ENCODE measurements at regions not wholly inside any gene's neighbourhood (a gene's known extent, or its start where the extent isn't known, plus 50 kb on each side); places are given as distances from the start of the nearest gene placed in this dataset.

- H3K27me3 ChIP-seq (ENCODE audit: insufficient read depth, poor library complexity, severe bottlenecking), result no peaks in the 10 kb centered on the region
- DNase-seq (ENCODE audit: low read depth in 1 of 2, low spot score in 1 of 2), result no peak
- H3K4me3 ChIP-seq (replicated peaks; ENCODE audit: insufficient read depth, low read length), result no peak overlapping the region
- H3K27ac ChIP-seq (replicated peaks), result no peak overlapping the region
- TF ChIP-seq POLR2AphosphoS5 (IDR thresholded peaks at IDR 0.05; ENCODE audit: low read depth) (no peak), GABPA (IDR thresholded peaks at IDR 0.05; ENCODE audit: low read depth) (no peak), CTCF (IDR thresholded peaks at IDR 0.05; ENCODE audit: insufficient read depth, low read length) (no peak), SPI1 (IDR thresholded peaks at IDR 0.05; ENCODE audit: borderline replicate concordance, low read depth) (no peak), REST (IDR thresholded peaks at IDR 0.05; ENCODE audit: insufficient replicate concordance, low read depth) (no peak)
These were observed 479.3 kb downstream of the EPHA3 start for GRCh38 chr3:89586676-89587075.

- H3K27ac ChIP-seq (replicated peaks), result no peak overlapping the region
- H3K27me3 ChIP-seq (ENCODE audit: insufficient read depth, poor library complexity, severe bottlenecking), result no peaks in the 10 kb centered on the region
- H3K4me3 ChIP-seq (replicated peaks; ENCODE audit: insufficient read depth, low read length), result no peak overlapping the region
- TF ChIP-seq CTCF (IDR thresholded peaks at IDR 0.05; ENCODE audit: insufficient read depth, low read length) (no peak), GABPA (IDR thresholded peaks at IDR 0.05; ENCODE audit: low read depth) (no peak), POLR2AphosphoS5 (IDR thresholded peaks at IDR 0.05; ENCODE audit: low read depth) (no peak), REST (IDR thresholded peaks at IDR 0.05; ENCODE audit: insufficient replicate concordance, low read depth) (no peak), SPI1 (IDR thresholded peaks at IDR 0.05; ENCODE audit: borderline replicate concordance, low read depth) (no peak)
- DNase-seq (ENCODE audit: low read depth in 1 of 2, low spot score in 1 of 2), result no peak
These were observed 498.7 kb downstream of the EPHA3 start for GRCh38 chr3:89606151-89606550.

- DNase-seq (ENCODE audit: low read depth in 1 of 2, low spot score in 1 of 2), result no peak
- TF ChIP-seq SPI1 (IDR thresholded peaks at IDR 0.05; ENCODE audit: borderline replicate concordance, low read depth), result no peak
- no peak for TF ChIP-seq CTCF (IDR thresholded peaks at IDR 0.05; ENCODE audit: insufficient read depth, low read length)
- no peak for TF ChIP-seq POLR2AphosphoS5 (IDR thresholded peaks at IDR 0.05; ENCODE audit: low read depth)
- TF ChIP-seq GABPA (IDR thresholded peaks at IDR 0.05; ENCODE audit: low read depth), result no peak
- TF ChIP-seq REST (IDR thresholded peaks at IDR 0.05; ENCODE audit: insufficient replicate concordance, low read depth), result no peak
These were observed 504.6 kb downstream of the EPHA3 start for GRCh38 chr3:89612027-89612426.

More at GRCh38 chr3:89612027-89612426, 504.6 kb downstream of the EPHA3 start:
- Histone ChIP-seq H3K4me3 (replicated peaks; ENCODE audit: insufficient read depth, low read length) (no peak overlapping the region), H3K27me3 (ENCODE audit: insufficient read depth, poor library complexity, severe bottlenecking) (no peaks in the 10 kb centered on the region), H3K27ac (replicated peaks) (no peak overlapping the region)
